ENCODE measurements at regions not wholly inside any gene's neighbourhood (a gene's known extent, or its start where the extent isn't known, plus 50 kb on each side); places are given as distances from the start of the nearest gene placed in this dataset.
A peak's percentile ranks its signal among the peaks of the same experiment; 100 is the strongest.
"Not testable (repeated sequence)": the region's sequence is repeated elsewhere in the genome, so short reads cannot be mapped to it uniquely, and the experiment has no call there.

- H3K9me3 Mint-ChIP-seq: no peaks in the 10 kb centered on the region
- H3K27me3 Mint-ChIP-seq (ENCODE audit: low read depth): no peaks in the 10 kb centered on the region
- peak overlapping the region; percentile 54 for H3K27ac Mint-ChIP-seq
- H3K36me3 Mint-ChIP-seq (ENCODE audit: low read depth): no peaks in the 10 kb centered on the region
- H3K4me3 Mint-ChIP-seq: peak overlapping the region; percentile 19
- no peak for DNase-seq (ENCODE audit: low spot score)
- peaks cover 47% of the 10 kb centered on the region for H3K4me1 Mint-ChIP-seq (ENCODE audit: low read depth)
Observed at GRCh38 chr12:46660719-46661109, 165.1 kb downstream of the SLC38A4 start.

DNA sequence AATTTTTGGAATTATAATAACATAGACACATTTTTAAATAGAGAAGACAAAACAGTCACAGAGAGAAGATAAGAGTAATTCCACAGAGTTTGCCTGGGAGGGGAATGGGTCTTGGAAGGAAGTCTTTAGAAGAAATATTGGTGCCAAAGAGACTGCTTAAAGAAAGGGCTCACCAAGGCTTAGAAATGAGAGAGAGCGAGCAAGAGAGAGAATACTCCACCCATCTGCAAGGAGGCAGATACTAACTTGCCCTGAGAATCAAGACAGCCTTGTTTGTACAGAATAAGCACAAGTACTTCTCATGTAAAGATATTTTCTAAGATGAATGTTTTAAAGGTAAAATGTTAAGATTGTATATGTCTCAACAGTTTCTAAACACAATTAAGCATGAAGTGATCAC lies 165.5 kb downstream of the SLC38A4 start:
- no peak for DNase-seq (ENCODE audit: low spot score)
- H3K36me3 Mint-ChIP-seq (ENCODE audit: low read depth): no peaks in the 10 kb centered on the region
- H3K4me1 Mint-ChIP-seq (ENCODE audit: low read depth): peaks cover 44% of the 10 kb centered on the region
- no peaks in the 10 kb centered on the region for H3K9me3 Mint-ChIP-seq
- peak overlapping the region; percentile 46 for H3K27ac Mint-ChIP-seq
- H3K4me3 Mint-ChIP-seq: peak overlapping the region; percentile 39
- H3K27me3 Mint-ChIP-seq (ENCODE audit: low read depth): no peaks in the 10 kb centered on the region

GRCh38 chr12:46659824-46660223 lies 166.0 kb downstream of the SLC38A4 start:
- no peaks in the 10 kb centered on the region for H3K27me3 Mint-ChIP-seq (ENCODE audit: low read depth)
- no peak for DNase-seq (ENCODE audit: low spot score)
- H3K4me1 Mint-ChIP-seq (ENCODE audit: low read depth): peaks cover 42% of the 10 kb centered on the region
- H3K36me3 Mint-ChIP-seq (ENCODE audit: low read depth): peaks cover 2% of the 10 kb centered on the region
- peak overlapping the region; percentile 39 for H3K4me3 Mint-ChIP-seq
- H3K27ac Mint-ChIP-seq: peak overlapping the region; percentile 46
- no peaks in the 10 kb centered on the region for H3K9me3 Mint-ChIP-seq

DNA sequence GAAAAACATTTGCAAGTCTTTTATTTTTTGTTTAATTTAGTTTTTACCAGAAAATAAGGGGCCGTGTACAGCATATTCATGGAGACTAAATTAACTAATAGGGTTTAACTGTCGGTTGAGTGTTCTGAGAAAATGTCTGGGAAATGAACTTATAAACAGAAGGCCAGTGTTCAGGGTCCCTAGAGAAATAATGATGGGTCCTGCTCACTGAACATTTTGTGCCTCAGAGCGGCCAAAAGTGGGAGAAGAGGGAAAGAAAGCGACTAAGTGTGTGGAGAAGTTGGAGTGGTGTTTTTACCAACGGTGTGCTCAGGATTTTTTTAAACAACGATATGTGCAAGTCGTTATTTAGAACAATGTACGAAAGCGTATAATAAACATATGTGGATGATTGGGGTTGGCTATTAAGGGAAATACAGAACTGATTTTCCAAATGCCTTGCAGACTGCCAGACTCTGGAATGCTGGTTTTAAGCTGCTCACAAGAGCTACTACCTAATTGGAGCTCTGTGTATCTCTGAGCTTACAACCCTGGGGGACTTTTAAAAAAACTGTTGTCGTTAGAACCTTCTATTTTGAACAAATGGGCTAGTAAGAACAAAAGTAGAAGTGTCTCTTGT lies 166.7 kb downstream of the SLC38A4 start:
- peaks cover 4% of the 10 kb centered on the region for H3K36me3 Mint-ChIP-seq (ENCODE audit: low read depth)
- H3K9me3 Mint-ChIP-seq: peaks cover 3% of the 10 kb centered on the region
- no peak overlapping the region for H3K27ac Mint-ChIP-seq
- H3K27me3 Mint-ChIP-seq (ENCODE audit: low read depth): no peaks in the 10 kb centered on the region
- H3K4me1 Mint-ChIP-seq (ENCODE audit: low read depth): peaks cover 39% of the 10 kb centered on the region
- no peak overlapping the region for H3K4me3 Mint-ChIP-seq
- no peak for DNase-seq (ENCODE audit: low spot score)

- no peak for DNase-seq (ENCODE audit: low spot score)
- peaks cover 3% of the 10 kb centered on the region for H3K9me3 Mint-ChIP-seq
- H3K27ac Mint-ChIP-seq: no peak overlapping the region
- H3K27me3 Mint-ChIP-seq (ENCODE audit: low read depth): no peaks in the 10 kb centered on the region
- H3K36me3 Mint-ChIP-seq (ENCODE audit: low read depth): peaks cover 7% of the 10 kb centered on the region
- H3K4me1 Mint-ChIP-seq (ENCODE audit: low read depth): peaks cover 36% of the 10 kb centered on the region
- no peak overlapping the region for H3K4me3 Mint-ChIP-seq
Observed at GRCh38 chr12:46657453-46658411, 168.1 kb downstream of the SLC38A4 start.

GRCh38 chr12:46655984-46656383 lies 169.8 kb downstream of the SLC38A4 start:
- not testable (repeated sequence) for H3K36me3 Mint-ChIP-seq (ENCODE audit: low read depth); H3K9me3 Mint-ChIP-seq; H3K27me3 Mint-ChIP-seq (ENCODE audit: low read depth); H3K27ac Mint-ChIP-seq; DNase-seq (ENCODE audit: low spot score); H3K4me3 Mint-ChIP-seq
- H3K4me1 Mint-ChIP-seq (ENCODE audit: low read depth): peaks cover 23% of the 10 kb centered on the region

- no peak for DNase-seq (ENCODE audit: low spot score)
- peaks cover 10% of the 10 kb centered on the region for H3K36me3 Mint-ChIP-seq (ENCODE audit: low read depth)
- H3K9me3 Mint-ChIP-seq: peaks cover 9% of the 10 kb centered on the region
- peak overlapping the region; percentile 45 for H3K27ac Mint-ChIP-seq
- H3K4me1 Mint-ChIP-seq (ENCODE audit: low read depth): peaks cover 6% of the 10 kb centered on the region
- no peak overlapping the region for H3K4me3 Mint-ChIP-seq
- H3K27me3 Mint-ChIP-seq (ENCODE audit: low read depth): no peaks in the 10 kb centered on the region
Observed at GRCh38 chr12:46653311-46653710, 172.5 kb downstream of the SLC38A4 start.

DNA sequence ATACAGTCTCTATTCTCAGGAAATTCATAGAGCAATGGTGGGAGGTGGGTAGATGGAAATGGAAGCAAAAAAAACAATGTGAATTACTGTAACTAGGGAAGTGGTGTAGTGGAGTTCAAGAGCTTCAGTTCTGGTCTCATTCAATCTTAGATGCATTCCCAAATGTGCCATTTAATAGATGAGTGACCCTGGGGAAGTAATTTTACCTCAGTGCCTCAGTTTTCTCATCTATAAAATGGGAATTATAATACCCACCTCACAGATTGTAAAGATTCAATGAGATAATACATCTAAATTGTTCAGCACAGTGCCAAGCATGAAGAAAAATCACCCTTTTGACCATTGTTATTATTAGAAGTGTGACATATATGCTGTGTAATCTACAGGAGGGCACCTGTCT lies 173.1 kb downstream of the SLC38A4 start:
- peaks cover 11% of the 10 kb centered on the region for H3K9me3 Mint-ChIP-seq
- H3K36me3 Mint-ChIP-seq (ENCODE audit: low read depth): peaks cover 10% of the 10 kb centered on the region
- no peak for DNase-seq (ENCODE audit: low spot score)
- H3K4me3 Mint-ChIP-seq: no peak overlapping the region
- H3K27me3 Mint-ChIP-seq (ENCODE audit: low read depth): no peaks in the 10 kb centered on the region
- peaks cover 6% of the 10 kb centered on the region for H3K4me1 Mint-ChIP-seq (ENCODE audit: low read depth)
- H3K27ac Mint-ChIP-seq: no peak overlapping the region

GRCh38 chr12:46650688-46651087 lies 175.1 kb downstream of the SLC38A4 start:
- Mint-ChIP-seq H3K27ac (no peak overlapping the region), H3K4me1 (ENCODE audit: low read depth) (peaks cover 8% of the 10 kb centered on the region), H3K9me3 (peaks cover 29% of the 10 kb centered on the region), H3K4me3 (no peak overlapping the region), H3K27me3 (ENCODE audit: low read depth) (no peaks in the 10 kb centered on the region), H3K36me3 (ENCODE audit: low read depth) (peaks cover 16% of the 10 kb centered on the region)
- no peak for DNase-seq (ENCODE audit: low spot score)

GRCh38 chr12:46649433-46649832 lies 176.4 kb downstream of the SLC38A4 start:
- peaks cover 28% of the 10 kb centered on the region for H3K9me3 Mint-ChIP-seq
- no peak overlapping the region for H3K27ac Mint-ChIP-seq
- no peaks in the 10 kb centered on the region for H3K27me3 Mint-ChIP-seq (ENCODE audit: low read depth)
- peaks cover 16% of the 10 kb centered on the region for H3K36me3 Mint-ChIP-seq (ENCODE audit: low read depth)
- peaks cover 6% of the 10 kb centered on the region for H3K4me1 Mint-ChIP-seq (ENCODE audit: low read depth)
- DNase-seq (ENCODE audit: low spot score): no peak
- no peak overlapping the region for H3K4me3 Mint-ChIP-seq

DNA sequence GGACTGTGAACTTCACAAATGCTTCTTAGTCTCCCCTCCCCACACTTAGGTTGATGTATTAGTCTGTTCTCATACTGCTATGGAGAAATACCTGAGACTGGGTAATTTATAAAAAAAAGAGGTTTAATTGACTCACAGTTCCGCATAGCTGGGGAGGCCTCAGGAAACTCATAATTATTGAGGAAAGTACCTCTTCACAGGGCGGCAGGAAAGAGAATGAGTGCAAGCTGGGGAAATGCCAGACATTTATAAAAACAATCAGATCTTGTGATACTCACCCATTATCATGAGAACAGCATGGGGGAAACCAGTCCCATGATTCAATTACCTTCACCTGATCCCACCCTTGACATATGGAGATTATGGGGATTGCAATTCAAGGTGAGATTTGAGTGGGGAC lies 178.8 kb downstream of the SLC38A4 start:
- no peak overlapping the region for H3K4me3 Mint-ChIP-seq
- no peak overlapping the region for H3K27ac Mint-ChIP-seq
- H3K4me1 Mint-ChIP-seq (ENCODE audit: low read depth): peaks cover 6% of the 10 kb centered on the region
- peaks cover 11% of the 10 kb centered on the region for H3K36me3 Mint-ChIP-seq (ENCODE audit: low read depth)
- no peak for DNase-seq (ENCODE audit: low spot score)
- peaks cover 37% of the 10 kb centered on the region for H3K9me3 Mint-ChIP-seq
- H3K27me3 Mint-ChIP-seq (ENCODE audit: low read depth): no peaks in the 10 kb centered on the region

- DNase-seq (ENCODE audit: low spot score); H3K4me1 Mint-ChIP-seq (ENCODE audit: low read depth); H3K27ac Mint-ChIP-seq; H3K27me3 Mint-ChIP-seq (ENCODE audit: low read depth); H3K4me3 Mint-ChIP-seq: not testable (repeated sequence)
- H3K9me3 Mint-ChIP-seq: peaks cover 60% of the 10 kb centered on the region
- H3K36me3 Mint-ChIP-seq (ENCODE audit: low read depth): peaks cover 29% of the 10 kb centered on the region
Observed at GRCh38 chr12:46641649-46642048, 184.1 kb downstream of the SLC38A4 start.

- peaks cover 37% of the 10 kb centered on the region for H3K36me3 Mint-ChIP-seq (ENCODE audit: low read depth)
- H3K27me3 Mint-ChIP-seq (ENCODE audit: low read depth): peaks cover 2% of the 10 kb centered on the region
- H3K4me1 Mint-ChIP-seq (ENCODE audit: low read depth): peaks cover 3% of the 10 kb centered on the region
- no peak for DNase-seq (ENCODE audit: low spot score)
- H3K4me3 Mint-ChIP-seq: no peak overlapping the region
- peaks cover 48% of the 10 kb centered on the region for H3K9me3 Mint-ChIP-seq
- H3K27ac Mint-ChIP-seq: no peak overlapping the region
Observed at GRCh38 chr12:46635818-46636217, 190.0 kb downstream of the SLC38A4 start.

Data from T-helper 2 cell treated with Interferon-gamma antibody and Interleukin-4, amounts not matched to agents 5 μg/mL and 100 μg/mL, for 36 hours (primary cell).